Tibial nerve (tissue), 3 donors: ENCODE measurements at regions not wholly inside any gene's neighbourhood (a gene's known extent, or its start where the extent isn't known, plus 50 kb on each side); places are given as distances from the start of the nearest gene placed in this dataset.

Experiments used
- POLR2A ChIP-seq, 2 donors: fragments of 450-650 bp; IDR thresholded peaks; one replicate each; pipeline ENCODE4 v1.6.1; 2017; ENCODE audit warnings: antibody characterized with exemption in 2 of 2, mild to moderate bottlenecking in 2 of 2, moderate library complexity in 2 of 2
- TF ChIP-seq, protein P1 (sequence below), 5 experiments: fragments of 200-600 bp in 3 of 5; fragments of 450-650 bp in 2 of 5; sonication (generic) in 3 of 5; IDR thresholded peaks; one replicate each; pipeline ENCODE4 v1.5.1; 2016 to 2019; ENCODE audit warnings: antibody characterized with exemption in 5 of 5, mild to moderate bottlenecking in 3 of 5, moderate library complexity in 2 of 5

DNA sequence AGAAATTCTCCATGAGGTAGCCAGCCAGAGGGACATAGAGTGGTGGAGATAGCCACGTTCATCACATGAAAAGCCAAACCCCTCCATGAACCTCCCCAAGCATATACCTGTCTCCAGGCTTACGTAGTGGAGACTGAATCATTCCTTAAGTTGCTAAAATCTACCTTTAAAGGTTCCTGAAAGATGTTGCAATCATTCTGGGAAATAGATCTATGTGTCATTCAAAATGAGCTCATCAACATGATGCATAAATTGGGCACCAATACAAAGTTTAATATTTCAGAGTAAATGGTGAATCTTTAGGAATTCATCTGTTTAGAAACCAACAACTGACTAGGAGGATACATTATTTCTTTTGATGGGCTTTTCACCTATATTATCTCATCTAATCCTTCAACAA, 362.6 kb upstream of the ID2 start:
- TF ChIP-seq POLR2A (IDR thresholded peaks at IDR 0.05) = no peak
- TF ChIP-seq, protein P1, sequence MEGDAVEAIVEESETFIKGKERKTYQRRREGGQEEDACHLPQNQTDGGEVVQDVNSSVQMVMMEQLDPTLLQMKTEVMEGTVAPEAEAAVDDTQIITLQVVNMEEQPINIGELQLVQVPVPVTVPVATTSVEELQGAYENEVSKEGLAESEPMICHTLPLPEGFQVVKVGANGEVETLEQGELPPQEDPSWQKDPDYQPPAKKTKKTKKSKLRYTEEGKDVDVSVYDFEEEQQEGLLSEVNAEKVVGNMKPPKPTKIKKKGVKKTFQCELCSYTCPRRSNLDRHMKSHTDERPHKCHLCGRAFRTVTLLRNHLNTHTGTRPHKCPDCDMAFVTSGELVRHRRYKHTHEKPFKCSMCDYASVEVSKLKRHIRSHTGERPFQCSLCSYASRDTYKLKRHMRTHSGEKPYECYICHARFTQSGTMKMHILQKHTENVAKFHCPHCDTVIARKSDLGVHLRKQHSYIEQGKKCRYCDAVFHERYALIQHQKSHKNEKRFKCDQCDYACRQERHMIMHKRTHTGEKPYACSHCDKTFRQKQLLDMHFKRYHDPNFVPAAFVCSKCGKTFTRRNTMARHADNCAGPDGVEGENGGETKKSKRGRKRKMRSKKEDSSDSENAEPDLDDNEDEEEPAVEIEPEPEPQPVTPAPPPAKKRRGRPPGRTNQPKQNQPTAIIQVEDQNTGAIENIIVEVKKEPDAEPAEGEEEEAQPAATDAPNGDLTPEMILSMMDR (IDR thresholded peaks at IDR 0.05) = no peak
